Dermis blood vessel endothelial cell (primary cell): ENCODE measurements at regions not wholly inside any gene's neighbourhood (a gene's known extent, or its start where the extent isn't known, plus 50 kb on each side); places are given as distances from the start of the nearest gene placed in this dataset.
A peak's percentile ranks its signal among the peaks of the same experiment; 100 is the strongest.
"Not testable (repeated sequence)": the region's sequence is repeated elsewhere in the genome, so short reads cannot be mapped to it uniquely, and the experiment has no call there.

Experiments used
- DNase-seq: peaks from one replicate; pipeline ENCODE4 v3.0.0; 2010

DNA sequence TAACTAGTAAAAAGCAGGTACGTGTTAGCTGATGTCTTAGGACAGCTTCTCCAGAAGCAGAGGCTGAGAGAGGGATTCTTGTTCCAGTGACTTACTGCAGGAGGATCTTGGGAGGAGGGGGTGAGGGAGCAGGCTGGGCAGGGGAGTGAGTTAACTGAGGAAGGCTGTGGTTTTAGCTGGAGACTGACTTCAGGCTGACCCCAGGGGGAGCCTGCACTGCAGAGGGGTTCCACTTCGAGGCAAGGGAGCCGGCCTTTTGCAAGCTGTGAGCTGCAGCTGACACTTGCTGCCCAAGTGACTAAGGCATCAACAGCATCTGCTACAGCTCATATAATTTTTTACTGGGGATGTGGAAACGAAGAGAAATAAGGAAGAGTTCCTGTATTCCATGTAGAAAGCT lies 50.4 kb upstream of the SOD1 start:
- no peak for DNase-seq

DNA sequence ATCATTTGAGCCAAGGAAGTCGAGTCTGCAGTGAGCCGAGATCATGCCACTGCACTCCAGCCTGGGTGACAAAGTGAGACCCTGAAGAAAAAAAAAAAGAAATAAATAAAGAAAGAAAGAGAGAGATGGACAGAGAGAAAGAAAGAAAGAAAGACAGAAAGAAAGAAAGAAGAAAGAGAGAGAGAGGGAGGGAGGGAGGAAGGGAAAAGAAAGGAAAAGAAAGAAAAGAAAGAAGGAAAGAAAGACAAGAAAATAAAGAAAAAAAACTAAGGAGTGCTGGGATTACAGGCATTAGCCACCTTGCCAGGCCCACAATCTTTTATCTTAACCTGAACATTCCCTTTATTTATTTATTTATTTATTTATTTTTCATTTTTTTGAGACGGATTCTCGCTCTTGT lies 51.7 kb upstream of the SOD1 start:
- no peak for DNase-seq

DNA sequence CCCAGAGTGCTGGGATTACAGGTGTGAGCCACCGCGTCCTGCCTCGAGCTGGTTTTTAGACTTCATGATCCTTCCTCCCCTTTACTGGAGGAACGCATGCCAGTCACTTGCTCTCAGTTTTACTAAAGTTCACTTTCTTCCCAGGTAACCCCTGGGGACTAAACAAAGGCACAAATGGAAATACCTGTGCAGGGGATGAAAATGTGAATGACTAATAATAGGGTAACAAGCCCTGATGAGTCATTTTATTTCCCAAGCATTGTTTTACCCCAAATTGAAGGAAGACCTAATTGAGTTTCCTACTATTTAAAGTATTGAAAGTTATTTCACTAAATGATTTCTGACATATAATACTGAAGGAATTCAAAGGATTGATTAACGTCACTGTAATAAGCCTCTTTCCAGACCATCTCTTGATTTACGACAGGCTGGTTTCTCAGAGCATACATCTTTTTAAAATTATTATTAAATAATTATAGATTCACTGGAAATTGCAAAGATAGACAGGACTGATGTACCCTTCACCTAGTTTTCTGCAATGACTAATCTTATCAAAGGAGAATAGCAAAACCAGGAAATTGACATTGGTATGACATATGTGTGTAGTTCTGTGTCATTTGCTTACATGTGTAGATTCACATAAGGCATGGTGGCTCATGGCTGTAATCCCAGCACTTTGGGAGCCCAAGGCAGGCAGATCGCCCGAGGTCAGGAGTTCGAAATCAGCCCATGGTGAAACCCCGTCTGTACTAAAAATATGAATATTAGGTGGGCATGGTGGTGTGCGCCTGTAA lies 53.2 kb upstream of the SOD1 start:
- DNase-seq, result no peak

DNA sequence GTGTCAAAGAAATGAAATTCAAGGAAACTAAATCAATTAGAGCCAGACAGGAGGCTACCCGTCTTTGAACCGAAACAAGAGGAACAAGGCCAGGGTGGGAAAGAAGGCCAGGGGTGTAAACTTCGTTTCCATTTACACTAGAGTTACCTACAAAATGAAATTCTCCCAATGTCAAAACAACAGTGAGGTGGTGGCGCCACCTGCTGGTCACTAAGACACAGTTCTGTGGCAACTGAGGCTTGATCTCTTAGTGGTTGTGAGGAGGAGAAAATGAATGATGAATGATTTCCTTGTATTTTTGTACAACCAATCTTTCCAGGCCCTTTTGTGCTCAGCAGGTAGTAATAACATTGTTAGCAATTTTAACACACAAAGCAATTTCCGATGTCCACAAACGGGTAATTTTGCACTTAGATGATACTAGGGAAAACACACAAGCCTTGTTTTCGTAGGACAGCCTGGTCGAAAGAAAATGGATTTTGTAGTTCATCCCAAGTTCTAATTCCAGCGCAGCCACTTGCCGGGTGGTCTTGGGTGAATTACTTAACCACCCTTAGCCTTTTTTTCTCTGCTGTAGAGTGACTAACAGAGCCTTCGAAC lies 54.8 kb upstream of the SOD1 start:
- DNase-seq, result peak; percentile 82

DNA sequence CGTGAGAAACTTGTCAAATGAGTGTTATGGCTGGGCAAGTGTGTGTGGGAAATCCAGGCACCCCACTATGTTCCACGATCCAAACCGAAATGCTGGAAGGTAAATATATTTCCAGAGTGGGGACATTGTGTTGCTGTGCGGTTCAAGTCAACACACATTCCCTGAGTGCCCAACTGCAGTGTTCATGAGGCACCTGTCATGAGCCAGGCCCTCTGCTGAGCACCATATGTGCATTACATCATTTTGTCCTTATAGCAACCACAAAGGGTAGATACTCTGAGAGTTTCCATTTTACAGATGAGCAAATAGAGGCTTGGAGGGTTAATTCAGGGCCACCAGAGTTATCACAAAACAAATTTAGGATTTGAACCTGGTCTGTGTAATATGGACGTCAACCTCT lies 59.9 kb upstream of the SOD1 start:
- DNase-seq, result no peak

DNA sequence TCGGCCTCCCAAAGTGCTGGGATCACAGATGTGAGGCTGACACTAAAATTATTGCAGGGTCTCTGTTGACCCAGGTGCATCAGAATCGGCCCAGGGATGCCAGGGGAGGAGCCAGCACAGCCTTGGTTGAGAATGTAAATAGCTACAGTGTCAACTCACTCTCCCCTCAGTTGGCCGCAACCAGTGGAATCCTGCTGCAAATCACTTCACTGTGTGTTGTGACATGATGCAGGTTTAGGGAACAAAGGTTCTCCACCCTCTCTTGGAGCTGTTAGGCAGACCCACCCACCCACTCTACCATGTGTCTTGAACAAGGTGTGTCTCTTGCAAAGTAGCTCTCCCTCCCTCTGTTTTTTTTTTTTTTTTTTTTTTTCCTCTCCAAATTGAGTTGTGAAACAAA lies 60.5 kb upstream of the SOD1 start:
- DNase-seq, result no peak

DNA sequence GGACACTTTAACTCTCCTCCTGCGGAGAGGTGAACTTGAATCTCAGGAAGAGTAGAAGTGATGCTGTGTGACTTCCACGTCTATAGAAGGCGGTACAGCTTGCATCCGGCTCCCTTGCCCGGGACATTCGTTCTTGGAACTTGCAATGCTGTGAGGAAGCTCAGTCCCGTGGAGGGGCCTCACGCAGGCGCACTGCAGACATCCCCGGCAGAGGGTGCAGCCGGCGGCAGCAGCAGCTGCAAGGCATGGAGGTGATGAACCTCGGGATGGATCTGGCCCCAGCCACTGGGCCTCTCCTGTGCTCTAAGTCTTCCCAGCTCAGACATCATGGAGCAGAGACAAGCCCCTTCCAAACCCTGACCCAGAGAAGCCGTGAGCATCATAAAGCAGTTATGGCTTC lies 61.8 kb upstream of the SOD1 start:
- DNase-seq, result no peak

DNA sequence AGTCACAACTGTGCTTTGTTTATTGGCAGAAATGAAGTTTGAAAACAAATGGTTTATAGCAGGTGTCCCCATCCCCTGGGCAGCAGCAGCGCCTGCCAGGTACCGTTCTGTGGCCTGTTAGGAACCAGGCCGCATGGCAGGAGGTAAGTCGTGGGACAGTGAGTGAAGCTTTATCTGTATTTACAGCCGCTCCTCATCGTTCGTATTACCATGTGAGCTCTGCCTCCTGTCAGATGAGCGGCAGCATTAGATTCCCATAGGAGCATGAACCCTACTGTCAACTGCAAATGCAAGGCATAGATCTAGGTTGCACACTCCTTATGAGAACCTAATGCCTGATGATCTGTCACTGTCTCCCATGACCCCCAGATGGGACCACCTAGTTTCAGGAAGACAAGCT lies 63.4 kb upstream of the SOD1 start:
- no peak for DNase-seq

DNA sequence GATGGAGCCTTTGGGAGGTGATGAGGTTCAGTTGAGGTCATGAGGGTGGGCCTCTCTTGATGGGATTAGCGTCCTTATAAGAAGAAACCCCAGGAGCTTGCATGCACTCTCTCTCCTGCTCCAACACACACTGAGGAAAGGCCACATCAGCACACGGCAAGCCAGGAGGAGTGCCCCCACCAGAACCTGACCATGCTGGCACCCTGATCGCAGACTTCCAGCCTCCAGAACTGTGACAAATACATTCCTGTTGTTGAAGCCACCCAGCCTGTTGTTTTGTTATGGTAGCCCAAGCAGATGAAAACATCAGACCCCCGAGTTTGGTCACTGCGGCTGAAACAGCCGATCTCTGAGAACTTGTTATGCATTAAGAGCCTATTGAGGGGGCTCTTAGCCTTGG lies 64.8 kb upstream of the SOD1 start:
- no peak for DNase-seq

DNA sequence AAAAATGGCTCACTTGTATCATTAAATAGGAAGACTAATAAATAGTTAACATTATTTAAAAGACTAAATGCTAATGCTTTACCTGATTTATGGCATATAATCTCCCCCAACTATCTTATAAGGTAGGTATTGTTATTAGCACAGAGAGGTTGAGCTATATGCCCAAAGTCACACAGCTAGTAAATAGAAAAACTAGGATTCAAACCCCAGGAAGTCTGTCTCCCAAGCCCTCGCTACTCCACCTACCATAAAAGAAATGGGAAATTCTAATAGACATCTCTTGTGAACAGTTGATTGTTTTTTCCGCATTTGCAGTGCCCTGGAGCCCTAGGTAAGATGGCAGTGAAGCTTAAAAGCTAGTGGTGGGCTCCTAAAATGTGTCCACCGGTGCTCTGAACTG lies 65.2 kb upstream of the SOD1 start:
- DNase-seq, result no peak

DNA sequence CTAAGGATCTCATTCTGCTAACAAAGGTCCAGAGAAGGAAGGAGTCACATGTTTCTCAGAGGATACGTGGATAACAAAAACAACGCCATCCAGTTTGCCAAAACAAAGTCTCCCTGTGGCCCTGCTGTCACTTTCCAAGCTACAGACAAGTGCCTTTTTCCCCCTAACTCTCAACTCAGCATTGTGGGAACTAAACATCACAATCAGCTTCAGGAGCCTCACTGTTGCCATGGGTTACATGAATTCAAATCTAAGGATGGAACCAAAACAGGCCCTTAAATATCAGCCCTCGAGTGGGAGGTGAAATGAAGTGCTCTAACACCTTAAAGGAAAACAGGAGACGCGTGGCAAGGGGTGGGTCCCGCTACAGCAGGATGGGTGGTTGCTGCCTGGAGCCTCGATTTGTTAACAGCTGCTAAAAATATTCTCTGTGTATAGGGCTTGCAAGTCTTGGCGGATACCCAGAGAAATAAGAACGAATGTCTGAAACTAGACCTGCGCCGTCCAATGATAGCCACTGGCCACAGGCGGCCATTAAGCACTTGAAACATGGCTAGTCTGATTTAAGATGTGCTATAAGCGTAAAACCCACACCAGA lies 66.4 kb upstream of the SOD1 start:
- DNase-seq, result no peak

DNA sequence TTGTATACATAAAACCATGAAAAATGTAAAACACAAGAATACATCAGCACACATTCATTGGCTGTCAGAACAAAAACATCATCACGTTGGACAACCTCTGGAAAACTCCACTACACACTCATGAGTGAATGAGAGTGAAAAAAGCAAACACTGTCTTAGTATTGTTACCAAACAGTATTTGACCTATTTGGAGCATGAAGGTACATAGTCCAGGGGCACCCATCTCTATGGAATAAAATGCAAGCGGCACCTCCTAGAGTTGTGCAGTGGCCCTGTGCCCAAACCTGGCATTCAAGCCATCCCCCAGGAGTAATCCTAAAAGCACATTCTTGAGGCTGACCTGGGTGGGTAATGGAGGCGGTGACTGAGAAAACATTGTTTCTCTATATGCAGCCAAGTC lies 67.0 kb upstream of the SOD1 start:
- DNase-seq, result no peak

DNA sequence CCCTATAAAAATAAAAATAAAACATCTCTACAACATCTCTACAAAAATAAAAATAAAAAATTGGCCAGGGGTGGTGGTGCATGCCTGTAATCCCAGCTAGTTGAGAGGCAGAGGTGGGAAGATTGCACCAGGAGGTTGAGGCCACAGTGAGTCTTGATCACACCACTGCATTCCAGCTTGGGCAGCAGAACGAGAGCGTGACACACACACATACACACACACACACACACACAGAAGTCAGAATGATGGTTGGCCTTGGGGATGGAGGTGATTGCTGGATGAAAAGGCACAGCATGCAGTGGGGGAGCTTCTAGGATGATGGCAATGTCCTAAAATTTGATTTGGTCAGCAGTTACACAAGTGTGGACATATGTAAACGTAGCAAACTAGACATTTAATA lies 69.7 kb upstream of the SOD1 start:
- no peak for DNase-seq

DNA sequence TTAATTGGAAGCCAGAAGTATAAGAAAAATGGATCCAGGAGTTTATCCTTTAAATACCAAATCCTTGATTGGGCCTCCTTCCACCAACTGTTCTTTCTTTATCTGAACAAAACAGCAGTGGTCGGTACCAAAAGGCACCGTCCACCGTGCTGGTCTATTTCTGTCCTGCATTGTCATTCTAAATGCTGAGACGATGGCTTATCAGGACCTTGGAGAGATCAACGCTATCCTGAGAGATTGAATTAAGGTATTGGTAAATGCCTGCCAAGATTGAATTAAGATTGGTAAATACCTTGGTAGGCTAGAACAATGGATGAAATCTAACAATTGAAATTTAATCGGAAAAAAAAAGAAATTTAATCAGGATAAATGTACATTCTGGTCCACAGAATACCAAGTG lies 73.4 kb upstream of the SOD1 start:
- no peak for DNase-seq

DNA sequence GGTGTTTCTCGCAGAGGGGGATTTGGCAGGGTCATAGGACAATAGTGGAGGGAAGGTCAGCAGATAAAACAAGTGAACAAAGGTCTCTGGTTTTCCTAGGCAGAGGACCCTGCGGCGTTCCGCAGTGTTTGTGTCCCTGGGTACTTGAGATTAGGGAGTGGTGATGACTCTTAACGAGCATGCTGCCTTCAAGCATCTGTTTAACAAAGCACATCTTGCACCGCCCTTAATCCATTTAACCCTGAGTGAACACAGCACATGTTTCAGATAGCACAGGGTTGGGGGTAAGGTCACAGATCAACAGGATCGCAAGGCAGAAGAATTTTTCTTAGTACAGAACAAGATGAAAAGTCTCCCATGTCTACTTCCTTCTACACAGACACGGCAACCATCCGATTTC lies 75.6 kb upstream of the SOD1 start:
- DNase-seq, result not testable (repeated sequence)

DNA sequence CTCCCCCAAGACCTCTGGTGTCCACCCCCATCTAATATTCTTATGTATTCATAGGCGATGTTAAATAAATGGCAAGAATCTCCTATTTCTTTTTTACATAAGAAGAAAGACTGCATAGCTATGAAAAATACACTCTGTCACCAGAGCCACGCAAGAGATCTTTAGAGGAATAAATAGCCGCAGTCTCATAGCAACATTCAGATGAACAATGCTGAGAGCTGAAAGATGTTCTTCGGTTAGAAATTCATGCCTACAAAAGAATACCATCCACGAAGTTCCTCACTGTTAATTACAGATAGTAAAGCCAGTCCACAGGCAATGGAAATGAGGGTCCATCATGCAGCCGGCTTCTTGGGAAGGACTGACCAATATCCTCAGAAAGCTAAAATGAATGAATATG lies 76.0 kb upstream of the SOD1 start:
- DNase-seq, result no peak

DNA sequence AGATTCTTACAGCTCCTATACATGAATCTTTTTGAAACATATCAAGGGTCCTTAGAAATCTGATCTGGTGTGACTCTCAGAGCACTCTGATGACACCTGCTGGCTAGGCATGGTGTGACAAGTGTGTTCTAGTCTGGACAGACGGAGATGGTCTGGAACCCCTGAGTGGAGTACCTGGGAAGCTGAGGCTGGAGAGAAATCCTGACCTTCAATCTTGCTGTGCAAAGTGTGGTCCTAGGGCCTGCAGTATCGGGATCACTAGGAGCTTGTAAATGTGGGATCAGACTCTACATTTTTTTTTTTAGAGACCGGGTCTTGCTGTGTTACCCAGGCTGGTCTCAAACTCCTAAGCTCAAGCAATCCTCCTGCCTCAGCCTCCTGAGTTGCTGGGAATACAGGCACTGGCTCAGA lies 78.6 kb upstream of the SOD1 start:
- peak; percentile 84 for DNase-seq

DNA sequence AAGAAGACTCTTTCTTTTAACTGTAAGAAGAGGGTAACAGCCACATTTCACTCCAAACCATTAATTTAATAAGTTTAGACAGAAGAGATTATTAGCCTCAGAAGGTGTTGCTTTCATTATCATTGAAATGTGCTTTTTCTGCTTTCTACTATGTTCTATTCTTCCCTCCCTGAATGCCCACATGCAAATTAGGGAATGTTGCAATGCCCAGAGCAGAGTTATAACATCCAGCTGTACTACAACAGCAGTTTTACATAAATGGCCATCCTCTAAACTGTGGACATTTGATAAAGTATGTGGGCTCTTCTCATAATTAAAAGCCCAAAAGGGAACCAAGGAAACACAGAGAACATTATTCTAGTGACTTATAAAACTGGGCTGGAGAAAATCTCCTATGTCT lies 82.2 kb upstream of the SOD1 start:
- DNase-seq, result no peak

DNA sequence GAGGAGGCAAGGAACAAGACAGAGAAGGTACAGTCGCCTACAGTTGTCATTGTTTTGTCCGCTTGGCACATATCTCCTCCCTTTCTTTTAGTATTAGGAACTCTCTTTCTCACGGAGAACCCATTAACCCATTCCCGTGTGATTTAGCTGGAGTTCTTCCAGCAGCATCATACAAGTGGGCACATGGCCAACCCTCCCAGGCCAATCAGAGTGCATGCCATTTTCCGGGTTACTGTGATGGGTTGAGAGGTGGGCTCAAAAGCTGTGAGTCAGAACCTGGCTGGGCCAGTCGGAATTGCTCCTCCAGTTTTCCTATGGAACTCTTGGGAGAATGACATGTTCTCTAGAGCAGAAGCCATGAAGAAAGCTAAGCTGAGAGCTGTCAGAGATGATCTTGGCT lies 83.1 kb upstream of the SOD1 start:
- DNase-seq, result peak; percentile 39

DNA sequence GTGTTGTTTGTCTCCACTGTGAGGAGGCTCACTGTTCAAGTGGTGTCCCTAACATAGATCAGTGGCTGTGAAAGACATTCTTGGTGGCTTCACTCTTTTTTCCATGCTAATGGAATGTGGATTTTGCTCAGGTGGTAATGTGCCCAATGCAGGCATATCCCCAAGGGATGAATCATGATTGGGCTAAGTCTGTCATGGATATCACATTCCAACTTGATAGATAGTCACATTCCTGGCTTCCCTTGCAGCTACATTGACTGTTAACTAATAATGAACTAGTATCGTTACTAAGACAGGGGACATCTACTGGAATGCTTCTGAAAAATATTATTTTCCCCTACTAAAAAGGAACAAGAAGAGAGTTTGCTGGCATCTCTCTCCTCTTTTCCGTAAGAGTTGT lies 86.3 kb upstream of the SOD1 start:
- no peak for DNase-seq

DNA sequence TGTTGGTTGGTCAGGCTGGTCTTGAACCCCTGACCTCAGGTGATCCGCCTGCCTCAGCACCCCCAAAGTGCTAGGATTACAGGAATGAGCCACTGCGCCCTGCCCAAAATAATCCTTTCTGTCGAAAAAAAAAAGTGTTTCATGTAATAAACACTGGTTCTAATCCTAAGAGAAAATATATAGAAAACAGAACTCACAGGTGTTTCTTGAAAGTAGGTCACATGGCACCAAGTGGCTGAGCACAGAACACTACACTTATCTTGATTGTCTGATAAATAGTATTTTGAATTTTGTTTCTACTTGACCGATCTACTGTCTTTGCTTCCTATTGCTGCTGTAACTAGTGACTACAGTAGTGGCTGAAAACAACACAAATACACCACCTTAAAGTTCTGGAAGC lies 87.6 kb upstream of the SOD1 start:
- no peak for DNase-seq

DNA sequence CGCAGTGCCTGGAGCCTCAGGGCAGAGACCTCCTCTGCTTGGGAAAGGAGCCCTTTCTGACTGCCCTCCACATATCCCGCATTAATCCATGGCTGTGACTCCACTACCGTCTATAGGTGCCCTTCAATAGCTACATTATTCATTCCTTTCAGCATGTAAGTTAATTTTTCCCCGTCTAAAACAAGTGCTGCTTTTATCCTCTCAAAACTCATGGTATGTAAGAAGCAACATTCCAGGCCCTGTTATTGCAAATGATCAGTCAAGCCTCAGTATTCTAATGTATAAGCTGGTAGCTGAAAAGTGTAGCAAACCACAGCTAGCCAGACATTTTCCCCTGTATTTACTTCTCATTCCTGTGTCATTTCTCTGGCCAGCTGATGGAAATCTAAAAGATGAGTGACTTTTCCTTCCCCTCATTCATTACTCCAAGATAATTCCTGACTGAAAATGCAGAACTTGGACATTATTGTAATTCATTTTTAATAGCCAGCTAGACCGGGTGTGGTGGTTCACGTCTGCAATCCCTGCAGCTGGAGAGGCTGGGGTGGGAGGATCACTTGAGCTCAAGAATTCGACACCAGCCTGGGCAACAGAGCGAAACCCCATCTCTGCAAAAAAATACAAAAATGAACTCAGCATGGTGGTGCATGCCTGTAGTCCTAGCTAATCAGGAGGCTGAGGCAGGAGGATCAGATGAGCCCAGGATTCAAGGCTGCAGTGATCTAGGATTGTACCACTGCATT lies 88.5 kb upstream of the SOD1 start:
- no peak for DNase-seq

DNA sequence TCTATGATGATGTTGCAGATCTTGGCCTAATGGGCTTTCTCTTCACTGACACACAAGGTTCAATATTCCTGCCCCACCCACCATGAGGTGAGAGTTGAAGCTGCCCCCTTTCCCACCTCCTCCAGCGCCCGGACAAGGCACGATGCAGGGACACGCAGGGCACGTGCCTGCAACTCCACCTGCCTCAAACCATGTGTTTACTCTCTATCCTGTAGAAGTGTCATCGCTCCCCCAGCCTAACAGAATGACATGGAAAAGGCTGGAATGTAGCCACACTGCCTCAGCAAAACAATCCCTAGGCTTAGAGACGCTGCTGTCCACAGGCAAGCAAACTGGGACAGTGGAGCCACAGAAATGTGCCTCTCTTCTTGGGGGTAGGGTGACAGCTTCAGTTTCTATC lies 92.9 kb upstream of the SOD1 start:
- DNase-seq, result no peak

DNA sequence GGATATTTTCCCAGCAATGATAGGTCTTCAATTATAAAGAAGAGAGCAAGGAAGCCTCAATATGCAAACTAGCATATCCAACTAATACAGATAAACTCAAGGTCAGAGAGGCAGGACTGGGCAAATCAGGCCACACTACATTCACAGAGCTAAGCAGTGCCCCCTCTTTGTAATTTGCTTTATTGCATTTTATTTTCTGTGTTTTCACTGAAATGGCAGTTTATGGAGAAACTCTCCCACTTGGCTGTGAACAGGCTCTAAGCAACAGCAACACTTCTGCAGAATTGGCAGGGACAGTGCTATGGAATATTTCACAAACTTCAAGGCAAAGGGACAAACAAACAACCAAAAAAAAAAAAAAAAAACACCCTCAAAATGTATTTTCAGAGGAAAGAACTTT lies 93.4 kb upstream of the SOD1 start:
- DNase-seq, result no peak
